GM13976 (cell line): ENCODE measurements at regions not wholly inside any gene's neighbourhood (a gene's known extent, or its start where the extent isn't known, plus 50 kb on each side); places are given as distances from the start of the nearest gene placed in this dataset.
"Not testable (repeated sequence)": the region's sequence is repeated elsewhere in the genome, so short reads cannot be mapped to it uniquely, and the experiment has no call there.

ENCODE experiments used
- DNase-seq: peaks from one replicate; pipeline ENCODE4 v3.0.0; 2012; ENCODE audit warnings: low spot score
- in situ Hi-C: fragments of 300-500 bp; cut with MboI; formaldehyde crosslinking; loops from one replicate; pipeline ENCODE4 v1.12.0; 2022; ENCODE audit warnings: low sequenced_read_pairs, mixed read lengths, inconsistent platforms; ENCODE audit not compliant: unreplicated experiment
- TF ChIP-seq, protein P1 (sequence below): IDR thresholded peaks from 2 replicates; pipeline ENCODE4 v1.5.1; 2012; ENCODE audit warnings: borderline replicate concordance, mild to moderate bottlenecking; ENCODE audit not compliant: insufficient read depth; ENCODE audit errors: extremely low read depth, missing control alignments, control extremely low read depth

DNA sequence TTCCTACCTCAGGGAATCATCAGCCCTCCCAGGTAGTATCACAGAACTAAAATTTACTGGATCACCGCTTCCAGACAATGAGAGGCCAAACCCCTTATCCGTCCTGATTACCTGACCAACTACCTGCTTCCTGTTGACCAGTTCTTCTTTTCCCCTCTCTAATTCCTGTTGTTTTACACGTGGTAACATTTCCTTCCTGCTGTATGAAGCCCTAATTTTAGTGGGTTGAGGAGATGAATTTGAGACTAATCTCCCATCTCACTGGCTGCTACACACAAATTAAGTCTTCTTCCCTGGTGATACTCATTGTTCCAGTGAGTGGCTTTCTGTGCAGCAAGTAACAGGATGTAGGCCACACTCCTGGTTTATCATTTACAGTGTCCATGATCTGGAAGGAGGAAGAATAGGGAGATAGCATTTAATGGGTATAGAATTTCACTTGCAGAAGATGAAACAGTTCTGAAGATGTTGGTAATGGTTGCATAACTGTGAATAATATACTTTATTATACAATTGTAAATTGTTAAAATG is 2112.9 kb downstream of the NCAM2 start:
- DNase-seq = no peak
- in situ Hi-C loops = no loop called here
- TF ChIP-seq, protein P1, sequence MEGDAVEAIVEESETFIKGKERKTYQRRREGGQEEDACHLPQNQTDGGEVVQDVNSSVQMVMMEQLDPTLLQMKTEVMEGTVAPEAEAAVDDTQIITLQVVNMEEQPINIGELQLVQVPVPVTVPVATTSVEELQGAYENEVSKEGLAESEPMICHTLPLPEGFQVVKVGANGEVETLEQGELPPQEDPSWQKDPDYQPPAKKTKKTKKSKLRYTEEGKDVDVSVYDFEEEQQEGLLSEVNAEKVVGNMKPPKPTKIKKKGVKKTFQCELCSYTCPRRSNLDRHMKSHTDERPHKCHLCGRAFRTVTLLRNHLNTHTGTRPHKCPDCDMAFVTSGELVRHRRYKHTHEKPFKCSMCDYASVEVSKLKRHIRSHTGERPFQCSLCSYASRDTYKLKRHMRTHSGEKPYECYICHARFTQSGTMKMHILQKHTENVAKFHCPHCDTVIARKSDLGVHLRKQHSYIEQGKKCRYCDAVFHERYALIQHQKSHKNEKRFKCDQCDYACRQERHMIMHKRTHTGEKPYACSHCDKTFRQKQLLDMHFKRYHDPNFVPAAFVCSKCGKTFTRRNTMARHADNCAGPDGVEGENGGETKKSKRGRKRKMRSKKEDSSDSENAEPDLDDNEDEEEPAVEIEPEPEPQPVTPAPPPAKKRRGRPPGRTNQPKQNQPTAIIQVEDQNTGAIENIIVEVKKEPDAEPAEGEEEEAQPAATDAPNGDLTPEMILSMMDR = no peak

DNA sequence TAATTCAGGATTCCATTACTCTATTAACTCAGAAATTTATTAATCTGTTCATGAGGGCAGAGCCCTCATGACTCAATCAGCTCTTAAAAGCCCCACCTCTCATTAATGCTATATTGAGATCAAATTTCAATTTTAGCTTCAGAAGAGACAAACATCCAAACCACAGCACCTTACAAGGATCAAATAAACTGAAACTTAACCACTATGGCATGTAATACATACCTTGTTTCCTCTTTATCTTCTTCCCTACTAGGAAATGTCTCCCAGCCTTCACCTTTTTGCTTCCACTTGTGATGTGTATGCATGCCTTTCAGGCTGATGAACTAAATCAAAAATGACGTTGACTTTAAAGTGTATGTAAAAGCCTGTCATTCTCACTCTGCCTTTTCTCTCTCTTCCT is 2121.3 kb downstream of the NCAM2 start:
- no peak for DNase-seq
- TF ChIP-seq, protein P1 = no peak
- in situ Hi-C loops = no loop called here

DNA sequence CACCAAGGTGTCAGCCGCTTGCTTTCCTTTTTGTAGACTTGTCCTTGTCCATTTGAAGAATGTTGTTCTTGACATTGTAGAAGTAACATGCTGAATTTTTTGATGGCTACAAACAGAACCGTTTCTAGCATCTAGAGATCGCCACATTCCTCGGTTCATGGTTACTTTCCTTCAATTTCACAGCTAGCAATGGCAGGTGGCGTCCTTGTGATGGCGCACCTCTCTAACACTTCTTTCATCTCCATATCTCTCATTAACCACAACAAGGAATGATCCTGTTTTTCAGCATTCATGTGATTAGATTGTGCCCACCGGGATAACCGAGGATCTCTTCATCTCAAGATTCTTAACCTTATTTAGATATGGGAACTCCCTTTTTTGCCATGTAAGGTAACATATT is 2129.8 kb downstream of the NCAM2 start:
- in situ Hi-C loops = no loop called here
- TF ChIP-seq, protein P1 = no peak
- DNase-seq = no peak

DNA sequence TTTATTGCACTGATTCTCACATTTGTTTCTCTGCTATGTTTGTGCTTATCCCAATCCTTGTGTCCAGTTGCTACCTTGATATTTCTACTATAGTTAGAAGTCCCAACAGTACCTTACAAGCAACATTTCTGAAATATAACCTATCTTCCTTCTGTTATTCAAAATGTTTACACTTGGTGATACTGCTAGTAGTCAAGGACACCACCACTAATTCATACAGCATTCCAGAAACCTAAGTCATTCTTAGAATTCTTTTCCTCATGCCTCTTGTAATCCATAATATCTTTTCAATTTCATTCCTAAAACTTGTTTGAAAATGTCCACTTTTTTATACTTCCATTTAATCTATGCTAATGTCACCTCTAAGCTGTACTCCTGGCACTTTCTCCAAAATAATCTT is 2132.1 kb downstream of the NCAM2 start:
- TF ChIP-seq, protein P1 = no peak
- no peak for DNase-seq
- in situ Hi-C loops = no loop called here

DNA sequence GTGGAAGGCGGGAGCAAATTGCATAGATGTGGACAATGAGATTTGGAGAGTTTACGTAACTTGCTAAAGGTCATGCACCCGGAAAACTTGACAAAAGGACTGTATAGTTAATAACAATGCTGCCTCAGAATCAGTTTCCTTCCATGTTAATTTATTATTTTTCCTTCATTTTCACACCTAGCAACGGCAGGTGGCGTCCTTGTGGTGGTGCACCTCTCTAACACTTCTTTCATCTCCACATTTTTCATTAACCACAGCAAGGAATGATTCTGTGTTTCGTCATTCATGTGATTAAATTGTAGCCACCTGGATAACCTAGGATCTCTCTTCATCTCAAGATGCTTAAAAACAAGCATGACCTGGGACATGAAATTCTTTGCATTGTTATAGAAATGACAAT is 2133.0 kb downstream of the NCAM2 start:
- no peak for DNase-seq
- in situ Hi-C loops = no loop called here
- TF ChIP-seq, protein P1 = no peak

DNA sequence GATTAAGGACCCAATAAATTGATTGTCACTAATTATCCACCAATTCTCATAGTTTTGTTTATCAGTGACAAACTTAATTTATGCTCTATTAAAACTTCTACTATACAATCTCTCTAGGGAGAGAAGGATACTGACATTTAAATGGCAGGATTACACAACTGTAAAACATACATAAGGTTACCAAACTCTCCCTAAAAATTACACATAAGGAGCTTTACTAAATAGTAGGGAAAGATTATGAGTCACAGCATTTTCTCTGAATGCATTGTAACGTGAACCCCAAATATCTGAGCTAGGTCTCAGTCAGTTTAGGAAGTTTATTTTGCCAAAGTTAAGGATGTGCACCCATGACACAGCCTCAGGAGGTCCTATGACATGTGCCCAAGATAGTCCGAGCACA is 2140.6 kb downstream of the NCAM2 start:
- TF ChIP-seq, protein P1 = no peak
- no peak for DNase-seq
- in situ Hi-C loops = no loop called here

DNA sequence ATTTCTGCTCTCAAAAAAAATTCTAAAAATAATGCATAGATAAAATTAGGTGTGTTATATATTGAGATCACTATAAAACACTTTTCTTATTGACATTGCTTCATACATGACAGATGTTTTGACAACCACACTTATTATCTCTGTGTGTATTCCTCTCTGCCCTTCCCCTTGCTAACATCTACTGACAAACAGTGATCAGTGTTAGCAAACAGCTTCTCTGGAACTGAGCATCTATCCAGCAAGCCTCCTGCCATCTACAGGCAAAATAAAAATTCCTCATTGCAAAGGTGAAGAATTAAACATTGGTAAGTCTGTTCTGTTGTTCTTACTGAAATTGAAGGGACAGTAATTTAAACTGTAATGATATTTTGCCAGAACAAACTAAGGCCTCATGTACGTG is 2153.9 kb downstream of the NCAM2 start:
- in situ Hi-C loops = no loop called here
- DNase-seq = no peak
- TF ChIP-seq, protein P1 = no peak

DNA sequence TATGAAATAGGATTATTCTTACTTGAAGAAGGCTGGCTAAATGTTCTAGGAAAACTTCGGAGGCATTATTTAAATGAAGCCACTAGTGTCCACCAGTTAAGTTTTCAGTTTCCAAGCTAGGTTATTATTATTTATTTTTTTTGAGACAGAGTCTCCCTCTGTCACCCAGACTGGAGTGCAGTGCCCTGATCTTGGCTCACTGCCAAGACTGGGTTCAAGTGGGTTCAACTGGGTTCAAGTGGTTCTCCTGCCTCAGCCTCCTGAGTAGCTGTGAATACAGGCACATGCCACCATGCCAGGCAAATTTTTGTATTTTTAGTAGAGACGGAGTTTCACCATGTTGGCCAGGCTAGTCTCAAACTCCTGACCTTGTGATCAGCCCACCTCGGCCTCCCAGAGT is 2155.6 kb downstream of the NCAM2 start:
- not testable (repeated sequence) for DNase-seq

More for the DNA sequence above, 2155.6 kb downstream of the NCAM2 start:
- in situ Hi-C loops = not testable (repeated sequence)
